ENCODE measurements at regions not wholly inside any gene's neighbourhood (a gene's known extent, or its start where the extent isn't known, plus 50 kb on each side); places are given as distances from the start of the nearest gene placed in this dataset.

GRCh38 chr4:56757821-56758411, 63.6 kb downstream of the SPINK2 start:
- peak; percentile 13 to 88 for DNase-seq

DNA sequence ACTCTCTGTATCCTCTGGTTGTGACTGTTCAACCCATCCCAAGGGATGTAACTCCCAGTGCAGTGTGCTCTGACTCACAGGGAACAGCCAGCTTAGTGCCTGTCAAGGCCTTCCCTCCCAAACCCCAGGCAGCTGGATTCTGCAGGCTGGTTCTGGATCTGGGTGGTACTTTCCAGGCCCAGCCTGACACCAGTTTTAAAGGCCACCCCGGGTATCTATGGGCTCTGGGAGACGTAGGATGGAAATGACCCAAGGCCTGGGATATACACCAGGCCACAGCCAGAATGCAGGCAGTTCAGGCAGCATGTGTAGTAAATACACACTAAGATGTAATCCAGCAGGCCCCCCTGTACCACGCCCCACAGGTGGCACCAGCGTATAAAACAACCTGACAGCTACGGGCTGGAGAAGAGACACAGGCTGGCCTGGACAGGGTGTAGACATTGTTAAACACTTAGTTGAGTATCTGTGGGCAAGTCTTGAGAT, 64.2 kb downstream of the SPINK2 start:
- no peak for DNase-seq

DNA sequence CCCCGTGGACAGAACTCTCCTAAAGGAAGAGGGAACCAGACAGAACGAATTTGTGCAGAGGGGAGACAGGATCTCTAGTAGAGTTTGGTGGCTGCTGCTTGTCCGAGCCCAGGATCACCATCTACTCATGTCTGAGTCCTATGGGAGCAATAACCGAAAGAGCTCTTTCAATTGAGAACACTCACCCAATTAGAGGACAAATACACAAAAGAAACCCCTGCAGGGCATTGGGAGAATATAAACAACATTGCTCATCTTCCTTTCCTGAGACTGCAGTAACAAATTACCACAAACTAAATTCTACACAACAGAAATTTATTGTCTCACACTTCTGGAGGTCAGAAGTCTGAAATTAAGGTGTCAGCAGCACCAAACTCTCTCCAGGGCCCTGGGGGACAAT, 65.6 kb downstream of the SPINK2 start:
- DNase-seq, result no peak

DNA sequence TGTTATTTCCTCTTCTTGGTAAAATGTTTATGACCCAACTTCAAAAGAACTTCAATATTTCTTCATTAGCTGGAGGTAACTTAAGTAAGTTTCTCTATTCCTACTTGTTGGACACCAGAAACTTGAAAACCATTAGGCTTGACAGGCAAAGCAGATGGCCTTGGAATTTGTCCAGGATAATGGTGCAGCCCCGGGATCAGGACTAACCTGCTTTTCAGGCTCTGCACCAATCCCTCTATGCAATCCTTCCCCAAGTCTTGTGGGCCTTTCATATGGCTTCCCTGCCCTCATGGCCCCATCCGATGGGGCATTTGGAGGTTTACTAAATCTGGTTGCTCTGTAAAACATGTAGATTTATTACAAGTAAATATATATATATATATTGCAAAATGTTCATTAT, 68.5 kb downstream of the SPINK2 start:
- no peak for DNase-seq

GRCh38 chr4:56750231-56750630, 69.1 kb upstream of the HOPX start:
- DNase-seq, result no peak

GRCh38 chr4:56748271-56748670, 67.2 kb upstream of the HOPX start:
- no peak for DNase-seq

DNA sequence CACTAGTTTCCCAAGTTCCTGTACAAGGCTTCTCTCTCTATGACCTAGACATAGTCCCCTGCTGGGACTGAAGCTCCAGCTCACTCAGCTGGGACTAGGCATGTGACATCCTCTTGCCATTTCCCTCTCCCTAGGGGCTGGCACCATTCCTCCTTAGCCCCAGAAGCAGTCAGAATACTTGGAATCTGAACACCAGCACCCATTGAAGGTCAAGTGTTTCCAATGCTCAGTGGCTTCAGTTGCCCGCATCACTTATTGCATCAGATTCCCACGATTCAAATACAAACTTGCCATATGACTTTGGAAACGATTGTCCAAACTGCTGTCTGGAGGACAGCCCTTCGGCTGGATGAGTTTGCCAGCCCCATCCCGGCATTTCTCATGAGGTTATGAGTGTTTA, 65.5 kb upstream of the HOPX start:
- DNase-seq, result no peak

GRCh38 chr4:56745042-56745441, 63.9 kb upstream of the HOPX start:
- DNase-seq, result no peak

GRCh38 chr4:56744030-56744429, 62.9 kb upstream of the HOPX start:
- no peak for DNase-seq

DNA sequence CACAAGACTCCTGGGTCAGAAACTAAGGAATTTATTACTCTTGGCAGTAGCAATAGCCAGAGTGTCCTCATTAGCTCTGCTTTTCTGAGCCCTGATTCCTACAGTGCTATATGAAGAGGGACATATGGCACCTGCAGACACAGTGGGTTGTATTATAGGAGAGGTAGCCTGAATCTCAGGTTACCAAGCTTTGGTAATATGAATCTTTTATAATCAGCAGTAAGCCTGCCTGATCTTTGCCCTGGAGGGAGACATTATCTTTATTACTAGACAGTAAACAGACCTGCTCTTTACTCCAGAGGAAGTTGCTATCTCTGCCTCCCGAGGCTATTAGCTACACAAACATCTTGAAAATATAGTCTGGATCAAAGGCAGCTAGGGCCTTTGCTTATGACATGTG, 62.5 kb upstream of the HOPX start:
- no peak for DNase-seq

DNA sequence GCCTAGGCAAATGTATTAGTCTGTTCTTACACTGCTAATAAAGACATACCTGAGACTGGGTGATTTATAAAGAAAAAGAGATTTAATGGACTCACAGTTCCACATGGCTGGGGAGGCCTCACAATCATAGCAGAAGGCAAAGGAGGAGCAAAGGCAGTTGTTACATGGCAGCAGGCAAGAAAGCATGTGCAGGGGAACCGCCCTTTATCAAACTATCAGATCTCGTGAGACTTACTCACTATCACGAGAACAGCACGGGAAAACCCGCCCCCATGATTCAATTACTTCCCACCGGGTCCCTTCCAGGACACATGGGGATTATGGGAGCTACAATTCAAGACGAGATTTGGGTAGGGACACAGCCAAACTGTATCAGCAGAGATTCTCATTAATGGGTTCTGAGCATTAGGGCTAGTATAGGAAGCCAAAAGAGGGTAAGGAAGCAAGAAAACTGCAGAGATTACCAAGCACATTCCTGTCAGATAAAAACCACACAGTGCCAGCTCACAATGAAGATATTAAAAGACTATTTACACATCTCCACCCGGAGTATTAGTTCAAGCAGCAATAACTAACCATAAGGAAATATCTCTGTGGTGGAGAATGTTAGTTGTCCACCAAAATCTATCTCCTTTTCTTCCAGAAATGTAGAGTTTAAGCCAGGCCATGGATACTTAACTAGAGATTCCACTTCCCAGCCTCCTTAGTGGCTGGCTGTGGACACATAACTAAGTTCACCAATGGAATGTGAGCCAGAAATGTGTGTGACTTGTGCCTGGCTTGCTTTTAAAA, 61.2 kb upstream of the HOPX start:
- no peak for DNase-seq

DNA sequence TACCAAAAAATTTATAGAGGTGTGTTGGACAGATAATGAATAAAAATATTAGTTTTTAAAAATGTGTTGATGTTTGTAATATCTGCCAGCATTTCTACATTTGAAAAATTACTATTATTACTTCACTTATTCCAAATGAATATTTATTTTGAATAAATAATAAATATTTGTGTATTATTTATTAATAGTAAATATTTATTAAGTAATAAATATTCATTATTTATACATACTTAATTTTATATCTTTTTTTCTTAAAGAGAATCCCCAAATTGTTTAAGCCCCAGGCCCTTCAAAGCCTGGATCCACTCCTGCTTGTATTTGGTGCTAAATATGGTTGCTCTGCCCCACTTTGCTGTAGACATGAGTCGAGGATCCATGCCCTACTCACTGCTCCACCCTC, 60.5 kb upstream of the HOPX start:
- no peak for DNase-seq

DNA sequence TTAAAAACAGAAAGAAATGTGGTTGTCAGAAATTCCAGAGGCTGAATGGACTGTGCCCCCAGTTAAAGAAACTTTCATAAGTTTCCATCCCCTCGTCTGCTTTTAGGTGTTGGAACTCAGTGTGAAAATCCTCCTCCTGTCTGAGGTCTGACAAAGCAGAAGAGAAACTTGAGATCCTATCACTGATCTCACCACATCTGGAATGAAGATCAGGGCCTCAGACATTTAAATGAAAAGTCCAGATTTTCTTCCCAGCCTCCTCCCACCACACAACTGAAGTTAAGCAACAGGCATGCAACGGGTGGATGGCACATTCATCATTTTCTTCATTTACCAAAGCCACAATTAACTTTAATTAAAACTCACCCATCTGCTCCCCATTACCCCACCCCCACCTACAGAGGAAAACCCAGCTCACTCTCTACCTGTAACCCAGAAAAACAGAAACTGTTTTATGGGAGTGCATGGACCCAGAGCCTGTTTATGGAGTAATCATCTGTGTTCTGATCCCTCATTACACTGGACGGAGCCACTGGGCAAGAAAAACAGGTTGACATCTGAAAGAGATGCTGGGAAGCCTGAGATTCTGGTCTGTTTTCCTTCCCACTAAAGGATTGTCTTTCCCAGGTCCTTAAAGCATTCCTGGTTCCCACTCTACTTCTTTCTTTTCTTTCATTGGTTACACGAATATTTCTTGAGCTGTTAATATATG, 58.1 kb upstream of the HOPX start:
- no peak for DNase-seq

- DNase-seq, result no peak
Observed at GRCh38 chr4:56737666-56738065, 56.6 kb upstream of the HOPX start.

DNA sequence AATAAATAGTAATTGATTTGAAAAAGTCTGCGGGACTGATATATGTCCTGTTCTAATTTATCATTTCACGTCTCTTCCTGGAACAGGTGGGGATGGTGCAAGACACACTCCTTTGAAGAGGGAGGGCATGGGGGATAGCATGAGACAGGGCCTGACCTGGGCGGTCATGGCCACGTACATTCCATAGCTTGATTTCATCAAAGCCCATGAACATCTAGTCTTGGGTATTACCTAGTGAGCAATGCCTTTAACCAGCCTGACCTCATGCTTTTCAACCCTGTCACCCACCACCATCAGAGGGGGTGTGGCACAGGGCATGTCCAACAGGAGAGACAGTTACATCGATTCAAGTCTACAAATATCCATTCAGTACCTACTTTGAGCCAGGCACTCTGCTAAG, 52.3 kb upstream of the HOPX start:
- no peak for DNase-seq

DNA sequence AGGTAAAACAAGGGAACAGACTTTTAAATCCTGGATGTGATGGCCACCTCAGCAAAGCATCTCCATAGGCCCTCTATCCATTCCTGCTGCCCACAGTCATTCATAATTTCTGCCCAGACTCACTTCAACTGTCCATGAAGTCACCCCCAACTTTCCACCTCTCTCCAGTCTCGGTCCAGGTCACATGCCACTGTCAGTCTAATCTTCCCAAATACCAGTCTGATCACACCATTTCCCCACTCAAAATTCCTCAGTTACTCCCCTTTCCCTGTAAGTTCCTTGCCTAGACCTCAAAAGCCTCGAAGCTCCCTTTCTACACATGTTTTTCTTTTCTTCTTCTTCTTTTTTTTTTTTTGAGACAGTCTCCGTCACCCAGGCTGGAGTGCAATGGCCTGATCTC, 51.2 kb upstream of the HOPX start:
- DNase-seq, result no peak

DNA sequence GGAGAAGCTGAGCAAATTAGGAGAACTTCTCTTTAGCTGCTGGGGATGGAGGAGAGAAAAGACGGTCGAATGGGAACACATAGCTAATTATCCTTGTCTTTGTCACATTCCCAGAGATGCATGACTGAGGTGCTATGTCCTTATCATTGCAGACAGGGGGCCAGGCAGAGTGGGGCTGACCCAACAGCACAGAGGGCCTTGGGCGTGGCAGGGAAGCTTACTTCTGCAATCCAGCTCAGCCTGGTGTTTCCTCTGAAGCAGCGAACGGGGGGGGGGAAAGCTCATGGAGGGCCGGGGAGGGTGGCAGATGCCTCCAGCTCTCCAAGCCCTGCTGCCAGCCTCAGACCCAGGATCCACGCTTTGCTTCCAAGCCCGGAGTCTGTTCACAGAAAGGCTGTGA, 50.8 kb upstream of the HOPX start:
- DNase-seq, result peak; percentile 9 to 75

Data from bone marrow (tissue), 2 donors.